Epithelial cell of proximal tubule (primary cell): ENCODE measurements at regions not wholly inside any gene's neighbourhood (a gene's known extent, or its start where the extent isn't known, plus 50 kb on each side); places are given as distances from the start of the nearest gene placed in this dataset.

Experiments
- DNase-seq: peaks from one replicate; pipeline ENCODE4 v3.0.0-alpha.2; 2011; ENCODE audit warnings: low read depth
- H3K4me3 ChIP-seq: 2 replicates; pipeline ENCODE4 v1.5.1; 2011; ENCODE audit warnings: low read depth, mild to moderate bottlenecking, low read length
- CTCF ChIP-seq: conservative IDR thresholded peaks from 2 replicates; pipeline ENCODE4 v1.5.1; 2012; ENCODE audit warnings: low read depth, mild to moderate bottlenecking, low read length

GRCh38 chr17:70332356-70333210 is 163.3 kb downstream of the KCNJ2 start:
- no peak for TF ChIP-seq CTCF
- DNase-seq = no peak
- H3K4me3 ChIP-seq = no peak overlapping the region

- DNase-seq = no peak
- no peak overlapping the region for H3K4me3 ChIP-seq
- TF ChIP-seq CTCF = no peak
These were observed 167.1 kb downstream of the KCNJ2 start for GRCh38 chr17:70336411-70336810.

- no peak overlapping the region for H3K4me3 ChIP-seq
- TF ChIP-seq CTCF = no peak
- DNase-seq = no peak
These were observed 169.6 kb downstream of the KCNJ2 start for GRCh38 chr17:70338946-70339354.

GRCh38 chr17:70343114-70343513 is 173.8 kb downstream of the KCNJ2 start:
- DNase-seq = no peak
- no peak overlapping the region for H3K4me3 ChIP-seq
- no peak for TF ChIP-seq CTCF

- TF ChIP-seq CTCF = no peak
- no peak for DNase-seq
- no peak overlapping the region for H3K4me3 ChIP-seq
These were observed 175.2 kb downstream of the KCNJ2 start for GRCh38 chr17:70344386-70345060.

- no peak for TF ChIP-seq CTCF
- DNase-seq = no peak
These were observed 175.7 kb downstream of the KCNJ2 start for GRCh38 chr17:70345061-70345460.

More at GRCh38 chr17:70345061-70345460, 175.7 kb downstream of the KCNJ2 start:
- H3K4me3 ChIP-seq = no peak overlapping the region
